ENCODE measurements at regions not wholly inside any gene's neighbourhood (a gene's known extent, or its start where the extent isn't known, plus 50 kb on each side); places are given as distances from the start of the nearest gene placed in this dataset.

- DNase-seq (ENCODE audit: extremely low spot score): no peak
- intact Hi-C loops (cut with DNase I): loop anchor here (10.0 kb wide), 1 partner anchor 1162 kb away; no protein-coding TSS in a partner anchor
- H3K4me3 ChIP-seq: no peak overlapping the region
- 56% methylated on average over 6 of the region's 6 CpGs for WGBS
- H3K9me3 ChIP-seq: no peaks in the 10 kb centered on the region
- no peaks in the 10 kb centered on the region for H3K27me3 ChIP-seq
- no peak for TF ChIP-seq POLR2A (IDR thresholded peaks at IDR 0.05; ENCODE audit: low read depth)
- no peak for TF ChIP-seq POLR2AphosphoS5 (IDR thresholded peaks at IDR 0.05)
- no peak for TF ChIP-seq CTCF (IDR thresholded peaks at IDR 0.05)
- TF ChIP-seq EP300 (IDR thresholded peaks at IDR 0.05): no peak
- no peaks in the 10 kb centered on the region for H3K4me1 ChIP-seq
- H3K27ac ChIP-seq (replicated peaks in 1 of 4): no peak overlapping the region
- no peaks in the 10 kb centered on the region for H3K36me3 ChIP-seq
Observed at GRCh38 chrX:148133105-148133725, 152.1 kb downstream of the FMR1NB start.

DNA sequence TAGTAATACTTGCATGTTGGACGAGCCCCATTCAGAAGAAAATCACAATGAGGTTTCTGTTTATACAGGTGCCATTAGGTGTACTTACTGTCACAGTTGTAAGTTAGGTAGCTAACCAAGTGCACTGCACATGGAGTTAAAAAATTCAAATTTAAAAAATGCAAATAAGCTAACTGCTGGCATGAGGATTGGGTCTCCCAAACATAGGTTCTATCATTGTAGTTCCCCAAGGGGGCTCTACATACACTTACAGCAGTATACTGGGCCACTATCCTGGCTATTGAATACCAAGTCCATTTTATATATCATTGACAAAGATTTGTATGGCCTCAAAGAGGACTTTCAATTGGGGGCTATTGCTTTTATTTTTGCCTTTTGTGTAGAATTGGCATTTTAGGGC lies 153.4 kb downstream of the FMR1NB start:
- H3K4me1 ChIP-seq: no peaks in the 10 kb centered on the region
- intact Hi-C loops (cut with DNase I): loop anchor here (10.0 kb wide), 1 partner anchor 1160 kb away; no protein-coding TSS in a partner anchor
- WGBS: 50% methylated on average over 1 of the region's 1 CpG
- H3K27me3 ChIP-seq: no peaks in the 10 kb centered on the region
- no peak overlapping the region for H3K27ac ChIP-seq (replicated peaks in 1 of 4)
- no peaks in the 10 kb centered on the region for H3K36me3 ChIP-seq
- TF ChIP-seq POLR2AphosphoS5 (IDR thresholded peaks at IDR 0.05) (no peak), CTCF (IDR thresholded peaks at IDR 0.05) (no peak), POLR2A (IDR thresholded peaks at IDR 0.05; ENCODE audit: low read depth) (no peak), EP300 (IDR thresholded peaks at IDR 0.05) (no peak)
- DNase-seq (ENCODE audit: extremely low spot score): no peak
- peaks cover 0 to 4% (median 0%) of the 10 kb centered on the region in 4 donors for H3K9me3 ChIP-seq
- no peak overlapping the region for H3K4me3 ChIP-seq

DNA sequence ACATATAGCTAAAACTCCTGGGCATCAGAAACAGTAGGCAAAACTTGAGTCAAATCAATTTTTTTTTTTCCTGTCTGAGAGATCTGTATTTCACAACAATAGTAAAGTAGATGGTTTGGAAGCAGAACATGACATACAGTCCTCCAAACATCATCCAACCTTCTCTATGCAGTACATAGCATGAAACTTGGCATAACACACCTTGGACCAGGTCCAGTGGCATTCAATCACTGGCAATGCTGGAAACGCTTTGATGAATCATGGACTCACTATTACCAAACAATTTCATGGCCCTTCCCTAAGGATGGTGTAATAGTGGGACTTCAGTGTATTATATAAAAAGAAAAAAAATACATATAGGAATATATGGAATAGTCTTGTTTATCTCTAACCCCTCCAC lies 154.6 kb downstream of the FMR1NB start:
- Histone ChIP-seq H3K27ac (replicated peaks in 1 of 4) (no peak overlapping the region), H3K27me3 (no peaks in the 10 kb centered on the region), H3K36me3 (no peaks in the 10 kb centered on the region), H3K9me3 (peaks cover 0 to 12% (median 0%) of the 10 kb centered on the region in 4 donors), H3K4me1 (no peaks in the 10 kb centered on the region), H3K4me3 (no peak overlapping the region)
- TF ChIP-seq CTCF (IDR thresholded peaks at IDR 0.05): no peak
- WGBS: 54% methylated on average over 1 of the region's 1 CpG
- intact Hi-C loops (cut with DNase I): loop anchor here (10.0 kb wide), 1 partner anchor 1159 kb away; no protein-coding TSS in a partner anchor
- DNase-seq (ENCODE audit: extremely low spot score): no peak

DNA sequence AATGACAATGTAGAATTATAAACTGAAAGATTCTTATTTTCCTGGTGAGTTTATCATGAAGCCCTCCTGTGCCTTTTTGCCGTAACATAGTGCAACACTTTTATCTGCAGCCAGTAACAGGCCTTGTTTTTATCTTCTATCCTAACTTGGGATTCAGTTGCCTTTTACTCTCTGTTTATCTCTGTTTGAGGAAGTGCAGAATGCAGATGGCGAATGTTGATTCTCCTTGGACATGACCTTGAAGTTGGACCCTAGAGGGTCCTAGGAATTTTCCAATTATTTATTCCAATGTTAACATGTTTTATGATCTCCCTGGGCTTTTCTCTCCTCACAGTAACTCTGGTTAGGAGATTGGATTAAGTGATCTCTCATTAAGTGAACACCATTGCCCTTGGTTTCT lies 165.0 kb downstream of the FMR1NB start:
- intact Hi-C loops (cut with DNase I): no loop called here
- no peak overlapping the region for H3K27ac ChIP-seq (replicated peaks in 1 of 4)
- WGBS: 69% methylated on average over 2 of the region's 2 CpGs
- no peaks in the 10 kb centered on the region for H3K36me3 ChIP-seq
- TF ChIP-seq EP300 (IDR thresholded peaks at IDR 0.05): no peak
- no peak for TF ChIP-seq CTCF (IDR thresholded peaks at IDR 0.05)
- no peak for TF ChIP-seq POLR2AphosphoS5 (IDR thresholded peaks at IDR 0.05)
- TF ChIP-seq POLR2A (IDR thresholded peaks at IDR 0.05; ENCODE audit: low read depth): no peak
- H3K4me1 ChIP-seq: no peaks in the 10 kb centered on the region
- no peaks in the 10 kb centered on the region for H3K27me3 ChIP-seq
- H3K4me3 ChIP-seq: no peak overlapping the region
- no peaks in the 10 kb centered on the region for H3K9me3 ChIP-seq
- DNase-seq (ENCODE audit: extremely low spot score): no peak

DNA sequence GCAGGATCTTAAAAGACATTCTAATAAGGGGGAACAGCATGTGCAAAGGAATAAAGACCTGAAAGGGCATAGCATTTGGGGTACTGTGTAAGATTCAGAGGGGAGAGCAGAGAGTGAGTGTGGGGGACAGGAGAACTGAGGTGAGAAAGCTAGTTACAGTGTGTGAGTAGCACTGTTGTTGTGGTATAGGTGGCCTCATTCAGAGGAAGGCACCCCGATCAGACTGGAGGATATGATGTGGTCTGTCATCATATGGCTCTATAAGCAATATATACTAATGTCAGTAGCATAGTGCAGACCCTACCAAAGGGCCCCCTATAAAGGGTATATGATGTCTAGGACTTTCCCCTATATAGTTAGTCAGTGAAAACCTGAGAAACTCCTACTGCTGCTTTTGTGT lies 175.8 kb downstream of the FMR1NB start:
- DNase-seq (ENCODE audit: extremely low spot score): no peak
- 93% methylated on average over 1 of the region's 1 CpG for WGBS
- Histone ChIP-seq H3K9me3 (no peaks in the 10 kb centered on the region), H3K27me3 (no peaks in the 10 kb centered on the region), H3K4me1 (no peaks in the 10 kb centered on the region), H3K4me3 (no peak overlapping the region), H3K36me3 (no peaks in the 10 kb centered on the region), H3K27ac (replicated peaks in 1 of 4) (no peak overlapping the region)
- TF ChIP-seq POLR2A (IDR thresholded peaks at IDR 0.05; ENCODE audit: low read depth) (no peak), EP300 (IDR thresholded peaks at IDR 0.05) (no peak), CTCF (IDR thresholded peaks at IDR 0.05) (no peak), POLR2AphosphoS5 (IDR thresholded peaks at IDR 0.05) (no peak)
- intact Hi-C loops (cut with DNase I): no loop called here
